IMR-90 (cell line): ENCODE measurements at regions not wholly inside any gene's neighbourhood (a gene's known extent, or its start where the extent isn't known, plus 50 kb on each side); places are given as distances from the start of the nearest gene placed in this dataset.

Experiments used
- ATAC-seq: fragments of 200-7000 bp; cut with Tn5 transposase; 2 replicates; pipeline ENCODE4 v1.9.1; 2020; ENCODE audit warnings: low read depth, mild to moderate bottlenecking, moderate library complexity
- BruUV-seq: library from RNA; stranded (reverse); fragments of 400-500 nt; replicated peaks from 2 replicates; lab custom pipeline; 2021; lab: Mats Ljungman, UMichigan
- CTCF ChIA-PET: fragments of 300-600 bp; formaldehyde crosslinking; extraction: SDS; loops from one replicate; lab custom pipeline; 2021; ENCODE audit warnings: antibody characterized with exemption; lab: Yijun Ruan, JAX
- POLR2A ChIA-PET: fragments of 300-600 bp; sonication (Branson Sonifier 250); formaldehyde crosslinking; loops from one replicate; lab custom pipeline; 2022; ENCODE audit warnings: antibody characterized with exemption; ENCODE audit not compliant: unreplicated experiment; lab: Charles Lee
- DNase-seq: peaks from one replicate; pipeline ENCODE4 v3.0.0; 2013
- H2AFZ ChIP-seq: replicated peaks from 2 replicates; pipeline ENCODE3; 2013; ENCODE audit warnings: low read length, mild to moderate bottlenecking; ENCODE audit not compliant: poor library complexity
- H2AK5ac ChIP-seq: 2 replicates; pipeline ENCODE4 v1.6.1; 2013; ENCODE audit warnings: low read depth, low read length, inconsistent platforms
- H2AK9ac ChIP-seq: replicated peaks from 2 replicates; pipeline ENCODE3; 2013; ENCODE audit warnings: mild to moderate bottlenecking, low read depth, low read length, moderate library complexity; ENCODE audit not compliant: poor library complexity
- H2BK120ac ChIP-seq: 2 replicates; pipeline ENCODE4 v1.6.1; 2013; ENCODE audit warnings: low read depth, low read length, inconsistent platforms
- H2BK15ac ChIP-seq: 3 replicates; pipeline ENCODE4 v1.6.1; 2013; ENCODE audit warnings: low read depth, low read length, inconsistent platforms
- H2BK20ac ChIP-seq: 2 replicates; pipeline ENCODE4 v1.6.1; 2013; ENCODE audit warnings: low read depth, mild to moderate bottlenecking, inconsistent platforms, low read length, moderate library complexity
- H2BK5ac ChIP-seq: 2 replicates; pipeline ENCODE4 v1.6.1; 2013; ENCODE audit warnings: mild to moderate bottlenecking, low read depth, low read length, inconsistent platforms; ENCODE audit not compliant: poor library complexity, severe bottlenecking
- H3K14ac ChIP-seq: replicated peaks from 2 replicates; pipeline ENCODE4 v1.6.1; 2013; ENCODE audit warnings: low read depth, low read length, inconsistent platforms
- H3K18ac ChIP-seq: 2 replicates; pipeline ENCODE4 v1.6.1; 2013; ENCODE audit warnings: low read depth, low read length, control low read depth
- H3K23ac ChIP-seq: 2 replicates; pipeline ENCODE4 v1.6.1; 2013; ENCODE audit warnings: low read depth, low read length, inconsistent platforms
- H3K27ac ChIP-seq: 2 replicates; pipeline ENCODE4 v1.5.1; 2013; ENCODE audit warnings: mild to moderate bottlenecking, control low read depth, low read length; ENCODE audit not compliant: insufficient read depth
- H3K27me3 ChIP-seq: 2 replicates; pipeline ENCODE4 v1.6.1; 2013; ENCODE audit warnings: low read length; ENCODE audit not compliant: control insufficient read depth, insufficient read depth
- H3K36me3 ChIP-seq: 2 replicates; pipeline ENCODE4 v1.6.1; 2013; ENCODE audit warnings: low read length, mixed read lengths; ENCODE audit not compliant: control insufficient read depth, insufficient read depth
- H3K4ac ChIP-seq: 2 replicates; pipeline ENCODE4 v1.6.1; 2013; ENCODE audit warnings: low read depth, low read length, inconsistent platforms
- H3K4me1 ChIP-seq: 2 replicates; pipeline ENCODE4 v1.6.1; 2013; ENCODE audit warnings: low read length, mixed read lengths; ENCODE audit not compliant: control insufficient read depth, insufficient read depth
- H3K4me2 ChIP-seq: 2 replicates; pipeline ENCODE4 v1.6.1; 2013; ENCODE audit warnings: low read depth, mild to moderate bottlenecking, control low read depth, low read length, moderate library complexity
- H3K4me3 ChIP-seq: 2 replicates; pipeline ENCODE4 v1.5.1; 2013; ENCODE audit warnings: low read depth, mild to moderate bottlenecking, control low read depth, low read length, moderate library complexity; ENCODE audit not compliant: insufficient read depth
- H3K56ac ChIP-seq: 2 replicates; pipeline ENCODE4 v1.6.1; 2013; ENCODE audit warnings: low read length, inconsistent platforms; ENCODE audit not compliant: insufficient read depth; ENCODE audit errors: extremely low read depth
- H3K79me1 ChIP-seq, 2 experiments: 2 replicates each; pipeline ENCODE4 v1.6.1; 2013; ENCODE audit warnings: low read length in 2 of 2, inconsistent platforms in 1 of 2, low read depth in 1 of 2
- H3K9ac ChIP-seq: 2 replicates; pipeline ENCODE4 v1.6.1; 2013; ENCODE audit warnings: low read depth, low read length, control low read depth
- H3K9me1 ChIP-seq: 2 replicates; pipeline ENCODE4 v1.6.1; 2013; ENCODE audit warnings: low read length, inconsistent platforms; ENCODE audit not compliant: insufficient read depth
- H3K9me3 ChIP-seq: 2 replicates; pipeline ENCODE4 v1.6.1; 2013; ENCODE audit warnings: low read length; ENCODE audit not compliant: control insufficient read depth, insufficient read depth
- H4K20me1 ChIP-seq: 2 replicates; pipeline ENCODE4 v1.6.1; 2013; ENCODE audit warnings: low read length, inconsistent platforms; ENCODE audit not compliant: insufficient read depth
- H4K5ac ChIP-seq: 2 replicates; pipeline ENCODE4 v1.6.1; 2013; ENCODE audit warnings: mild to moderate bottlenecking, low read depth, low read length, control low read depth
- H4K8ac ChIP-seq, 2 experiments: 2 replicates each; pipeline ENCODE4 v1.6.1; 2013; ENCODE audit warnings: low read depth in 2 of 2, low read length in 2 of 2, control low read depth in 1 of 2, inconsistent platforms in 1 of 2
- H4K91ac ChIP-seq: 2 replicates; pipeline ENCODE4 v1.6.1; 2013; ENCODE audit warnings: low read depth, low read length, inconsistent platforms; ENCODE audit not compliant: insufficient read depth
- ELK1 ChIP-seq: fragments of 150-350 bp; IDR thresholded peaks from 2 replicates; pipeline ENCODE4 v1.6.1; 2016; ENCODE audit warnings: low read depth, mild to moderate bottlenecking, low read length, moderate library complexity, borderline replicate concordance
- FOS ChIP-seq: fragments of 150-350 bp; IDR thresholded peaks from 2 replicates; pipeline ENCODE4 v1.6.1; 2016; ENCODE audit warnings: low read depth, low read length
- MAFK ChIP-seq: IDR thresholded peaks from 2 replicates; pipeline ENCODE4 v1.6.1; 2012; ENCODE audit warnings: low read depth, low read length, improper control_type of control experiment
- MAZ ChIP-seq: IDR thresholded peaks from 2 replicates; pipeline ENCODE4 v1.6.1; 2012; ENCODE audit warnings: low read depth, mild to moderate bottlenecking, low read length, improper control_type of control experiment, moderate library complexity, borderline replicate concordance
- RCOR1 ChIP-seq: IDR thresholded peaks from 2 replicates; pipeline ENCODE4 v1.6.1; 2012; ENCODE audit warnings: mild to moderate bottlenecking, low read length, improper control_type of control experiment; ENCODE audit not compliant: insufficient replicate concordance
- USF2 ChIP-seq: fragments of 150-350 bp; IDR thresholded peaks from 2 replicates; pipeline ENCODE4 v1.6.1; 2017; ENCODE audit warnings: mild to moderate bottlenecking, antibody characterized with exemption, low read length, low read depth
- WGBS, 2 experiments: methylation state at CpG; one replicate each; pipeline versions ENCODE4 v1.1.5 to v1.1.7; 2013; ENCODE audit warnings: missing lambda C conversion rate in 2 of 2; ENCODE audit not compliant: insufficient read length in 1 of 2; ENCODE audit errors: extremely low coverage in 2 of 2; 5-methylcytosine and 5-hydroxymethylcytosine counted together
- dilution Hi-C: fragments of 300-500 bp; cut with HindIII; formaldehyde crosslinking; loops from one replicate; pipeline ENCODE4 v1.14.3; 2018; ENCODE audit warnings: low sequenced_read_pairs; ENCODE audit not compliant: unreplicated experiment
- in situ Hi-C: fragments of 300-500 bp; cut with MboI; formaldehyde crosslinking; loops from 3 replicates; pipeline ENCODE4 v1.14.3; 2019; ENCODE audit warnings: low sequenced_read_pairs, inconsistent platforms, mixed read lengths
- intact Hi-C: fragments of 100-400 bp; cut with micrococcal nuclease; formaldehyde crosslinking; loops from 2 replicates; pipeline ENCODE4 v1.10.0; 2022

DNA sequence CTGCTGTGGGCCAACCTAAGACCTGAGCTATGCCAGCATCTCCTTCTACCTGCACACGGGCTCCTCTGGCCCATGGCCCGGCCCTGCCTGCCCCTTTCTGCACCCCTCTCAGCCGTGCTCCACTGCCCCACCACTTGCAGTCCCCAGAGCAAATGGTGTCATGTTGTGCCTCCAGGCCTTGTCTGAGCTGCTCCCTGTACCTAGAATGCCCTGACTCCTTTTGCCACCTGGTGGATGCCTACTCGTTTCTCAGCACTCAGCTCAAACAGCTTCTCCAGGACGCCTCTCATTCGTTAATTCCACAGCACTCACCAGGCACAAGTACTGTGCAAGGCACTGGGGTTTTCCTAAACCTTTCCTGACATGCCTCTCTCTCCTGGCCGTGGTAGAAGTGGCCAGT is 63.2 kb upstream of the PNMA1 start:
- H4K91ac ChIP-seq: no peak overlapping the region
- POLR2A ChIA-PET: no interaction called here

More for the DNA sequence above, 63.2 kb upstream of the PNMA1 start:
- Histone ChIP-seq H3K23ac (no peak overlapping the region), H3K4me2 (no peak overlapping the region), H2BK20ac (no peak overlapping the region), H3K9ac (no peak overlapping the region), H2BK5ac (no peak overlapping the region), H3K27me3 (no peaks in the 10 kb centered on the region), H2AK5ac (peak overlapping the region; percentile 43; the same call in 1 of the 2 replicates), H3K4me1 (peaks cover 6% of the 10 kb centered on the region; the same call in 1 of the 2 replicates), H3K27ac (no peak overlapping the region), H4K8ac (no peak overlapping the region), H3K18ac (no peak overlapping the region), H3K14ac (no peak overlapping the region), H3K56ac (no peak overlapping the region), H3K4me3 (no peak overlapping the region), H3K9me3 (no peaks in the 10 kb centered on the region), H3K79me1 (peaks cover 27 to 85% of the 10 kb centered on the region in 2 experiments), H3K9me1 (peaks cover 38% of the 10 kb centered on the region), H2BK15ac (no peak overlapping the region), H2AK9ac (no peak overlapping the region), H2AFZ (no peak overlapping the region), H3K36me3 (no peaks in the 10 kb centered on the region), H4K5ac (no peak overlapping the region), H2BK120ac (no peak overlapping the region), H4K20me1 (peaks cover 71% of the 10 kb centered on the region), H3K4ac (no peak overlapping the region)
- intact Hi-C loops: no loop called here
- no TSS peak for BruUV-seq
- no peak for TF ChIP-seq RCOR1
- no peak for TF ChIP-seq MAFK
- no peak for TF ChIP-seq USF2
- TF ChIP-seq MAZ: no peak
- no peak for TF ChIP-seq ELK1
- no peak for TF ChIP-seq FOS
- WGBS, 2 experiments: 67% methylated on average over 3 of the region's 7 CpGs; no CpG with 5 or more reads in 1 of the 2 experiments
- ATAC-seq (no peak), DNase-seq (no peak)
- CTCF ChIA-PET: no interaction called here
- dilution Hi-C loops: no loop called here
- in situ Hi-C loops: no loop called here
